GM20000 (cell line): ENCODE measurements at regions not wholly inside any gene's neighbourhood (a gene's known extent, or its start where the extent isn't known, plus 50 kb on each side); places are given as distances from the start of the nearest gene placed in this dataset.

Source experiments
- DNase-seq: peaks from one replicate; pipeline ENCODE4 v3.0.0; 2012; ENCODE audit warnings: low spot score
- CTCF ChIP-seq: IDR thresholded peaks from 2 replicates; pipeline ENCODE4 v1.5.1; 2012; ENCODE audit warnings: mild to moderate bottlenecking, control low read depth; ENCODE audit errors: extremely low read depth, missing control alignments

- no peak for TF ChIP-seq CTCF
- DNase-seq = no peak
These were observed 56.2 kb upstream of the LPP start for GRCh38 chr3:188097791-188098190.

GRCh38 chr3:188099907-188100306, 54.0 kb upstream of the LPP start:
- TF ChIP-seq CTCF = no peak

GRCh38 chr3:188102861-188103547, 51.0 kb upstream of the LPP start:
- no peak for DNase-seq
- no peak for TF ChIP-seq CTCF

More at GRCh38 chr3:188099907-188100306, 54.0 kb upstream of the LPP start:
- no peak for DNase-seq

GRCh38 chr3:188104050-188104449, 49.9 kb upstream of the LPP start:
- no peak for DNase-seq

More at GRCh38 chr3:188104050-188104449, 49.9 kb upstream of the LPP start:
- no peak for TF ChIP-seq CTCF
